ENCODE measurements at regions not wholly inside any gene's neighbourhood (a gene's known extent, or its start where the extent isn't known, plus 50 kb on each side); places are given as distances from the start of the nearest gene placed in this dataset.

DNA sequence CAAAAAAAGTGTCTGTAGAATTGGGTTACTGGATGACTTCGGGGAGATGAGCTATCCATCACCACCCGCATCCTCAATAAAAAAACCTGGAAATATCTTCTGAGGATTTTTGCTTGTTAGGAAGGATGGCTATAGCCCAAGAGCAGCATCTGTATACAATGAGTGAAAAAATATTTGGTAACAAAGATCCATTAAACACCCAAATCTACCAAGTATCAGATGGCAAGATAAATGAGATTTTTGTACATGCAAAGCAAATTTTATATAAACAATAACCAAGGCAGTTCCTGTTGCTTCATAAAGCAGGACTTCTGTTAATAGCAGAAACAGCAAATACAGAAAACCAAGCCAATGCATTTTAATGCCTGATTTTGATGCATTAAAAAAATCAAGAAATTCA is 166.6 kb downstream of the SLC28A3 start:
- intact Hi-C loops (cut with micrococcal nuclease): loop anchor here (1.0 to 5.0 kb wide), 3 partner anchors 143 to 236 kb away; partner anchors contain the start of genes HNRNPK and RMI1

- intact Hi-C loops (cut with micrococcal nuclease): loop anchor here (5.0 kb wide), 2 partner anchors 143 to 192 kb away; partner anchors contain the start of genes HNRNPK and RMI1
Observed at GRCh38 chr9:84174486-84174885, 166.1 kb downstream of the SLC28A3 start.

- intact Hi-C loops (cut with micrococcal nuclease): no loop called here
Observed at GRCh38 chr9:84177407-84177806, 163.2 kb downstream of the SLC28A3 start.

GRCh38 chr9:84179531-84179930 is 161.0 kb downstream of the SLC28A3 start:
- intact Hi-C loops (cut with micrococcal nuclease): no loop called here

- intact Hi-C loops (cut with micrococcal nuclease): no loop called here
Observed at GRCh38 chr9:84187090-84187489, 153.5 kb downstream of the SLC28A3 start.

- intact Hi-C loops (cut with micrococcal nuclease): no loop called here
Observed at GRCh38 chr9:84189904-84190303, 150.7 kb downstream of the SLC28A3 start.

DNA sequence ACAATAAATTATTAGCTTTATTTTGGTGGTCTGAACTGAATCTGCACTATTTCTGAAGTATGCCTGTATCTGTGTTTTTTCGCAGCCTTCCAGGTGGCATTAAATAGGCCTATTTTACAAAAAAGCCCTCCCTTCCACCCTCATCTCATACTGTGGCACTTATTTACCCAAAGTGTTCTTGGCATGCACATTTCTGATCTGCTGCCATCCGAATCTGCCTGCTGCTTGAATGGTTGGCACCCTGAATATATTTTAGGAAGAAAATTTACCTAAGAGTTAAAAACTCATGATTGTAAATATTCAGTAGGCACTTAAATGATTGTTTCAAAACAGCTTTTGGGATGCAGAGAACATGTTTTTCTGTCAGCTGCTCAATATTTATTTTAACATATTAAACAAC is 150.1 kb downstream of the SLC28A3 start:
- intact Hi-C loops (cut with micrococcal nuclease): no loop called here

DNA sequence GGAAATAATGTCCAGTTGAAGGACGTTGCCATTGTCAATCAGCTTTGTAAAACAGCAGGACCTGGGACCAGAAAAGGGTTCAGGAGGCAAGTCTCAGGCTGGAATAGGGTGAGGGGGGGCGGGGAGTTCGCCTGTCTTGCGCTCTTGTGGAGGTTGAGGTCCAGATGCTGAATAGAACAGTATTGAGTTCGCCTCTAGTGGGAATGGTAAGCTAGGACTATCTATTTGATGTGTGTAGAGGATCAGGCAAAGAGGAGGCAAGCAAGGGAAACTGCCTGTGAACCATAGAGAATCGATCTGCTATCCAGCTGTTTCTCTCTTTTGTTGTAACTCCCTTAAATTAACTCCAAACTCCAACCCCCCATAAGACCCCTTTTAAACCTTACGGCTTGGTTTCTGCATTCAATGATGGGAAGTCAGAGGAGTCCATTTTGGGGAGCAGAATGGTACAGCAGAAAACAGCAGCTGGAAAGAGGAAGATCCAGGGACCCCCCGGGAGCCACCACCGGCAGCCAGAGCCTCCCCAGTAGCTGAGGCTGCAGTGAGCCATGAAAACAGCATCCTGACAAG is 133.7 kb downstream of the SLC28A3 start:
- intact Hi-C loops (cut with micrococcal nuclease): no loop called here

- intact Hi-C loops (cut with micrococcal nuclease): no loop called here
Observed at GRCh38 chr9:84207491-84207951, 133.0 kb downstream of the SLC28A3 start.

DNA sequence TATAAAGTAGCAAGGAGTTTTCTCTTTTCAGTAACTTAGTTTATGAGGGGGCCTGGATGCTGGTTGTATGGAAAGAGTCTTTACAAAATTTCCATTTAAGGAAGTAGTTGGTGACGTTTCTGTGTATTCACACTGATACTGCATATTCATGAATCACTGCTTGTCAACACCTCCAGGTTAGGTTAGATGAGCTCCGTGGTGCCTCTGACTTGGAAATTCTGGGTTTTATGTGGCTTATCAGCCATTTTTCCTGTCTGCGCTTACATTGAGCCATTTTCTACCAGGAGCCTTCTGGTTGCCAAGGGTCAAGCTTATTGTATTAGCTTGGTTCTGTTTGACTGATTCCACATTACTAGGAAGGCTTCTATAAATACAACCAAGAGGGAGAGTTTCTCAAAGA is 128.3 kb downstream of the SLC28A3 start:
- intact Hi-C loops (cut with micrococcal nuclease): no loop called here

DNA sequence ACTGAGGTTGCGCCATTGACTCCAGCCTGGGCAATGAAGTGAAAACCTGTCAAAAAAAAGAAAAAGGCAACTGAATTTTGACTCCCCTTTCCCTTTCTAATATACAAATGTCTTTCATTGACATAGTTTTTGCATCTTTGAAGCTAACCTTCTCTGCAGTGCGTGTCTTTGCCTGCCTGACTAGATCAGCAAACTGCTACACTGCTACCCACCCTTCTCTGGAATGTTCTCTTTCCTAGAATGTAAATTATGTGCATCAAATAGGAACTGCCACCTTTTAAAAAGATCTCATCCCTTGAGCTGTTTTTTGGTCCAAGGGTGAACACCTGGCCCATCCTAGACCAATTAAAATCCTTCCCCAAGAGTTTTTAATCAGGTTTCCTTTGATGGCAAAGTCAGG is 127.6 kb downstream of the SLC28A3 start:
- intact Hi-C loops (cut with micrococcal nuclease): no loop called here

DNA sequence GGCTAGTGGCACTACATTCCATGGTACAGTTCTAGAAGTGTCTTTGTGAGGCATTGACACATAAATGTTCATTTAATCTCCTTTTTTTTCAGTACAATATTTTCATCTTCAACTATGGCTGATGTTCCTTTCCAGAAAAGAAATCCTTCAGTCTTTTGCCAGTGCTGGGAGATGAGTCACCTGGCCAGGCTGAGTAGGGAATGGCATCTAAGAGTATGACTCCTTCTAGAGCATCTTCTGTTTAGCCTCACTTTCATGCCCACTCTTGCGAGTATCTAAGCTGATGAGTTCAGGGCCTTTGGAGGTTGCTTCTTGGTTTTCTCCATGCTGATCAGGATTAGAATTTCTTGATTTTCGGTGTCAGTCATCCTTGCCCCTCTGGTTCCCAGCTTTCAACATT is 124.4 kb downstream of the SLC28A3 start:
- intact Hi-C loops (cut with micrococcal nuclease): no loop called here

- intact Hi-C loops (cut with micrococcal nuclease): no loop called here
Observed at GRCh38 chr9:84218322-84218721, 122.2 kb downstream of the SLC28A3 start.

GRCh38 chr9:84224246-84224645 is 116.3 kb downstream of the SLC28A3 start:
- intact Hi-C loops (cut with micrococcal nuclease): no loop called here

Data from T-helper 2 cell treated with Interferon-gamma antibody and Interleukin-4, amounts not matched to agents 100 ng/mL and 5 ng/mL, for 36 hours (primary cell).